GM21717 (cell line): ENCODE measurements at regions not wholly inside any gene's neighbourhood (a gene's known extent, or its start where the extent isn't known, plus 50 kb on each side); places are given as distances from the start of the nearest gene placed in this dataset.
"Not testable (repeated sequence)": the region's sequence is repeated elsewhere in the genome, so short reads cannot be mapped to it uniquely, and the experiment has no call there.

ENCODE experiments used
- ATAC-seq: cut with Tn5 transposase; IDR thresholded peaks from one replicate; pipeline ENCODE4 v1.9.1; 2021; ENCODE audit warnings: mild to moderate bottlenecking, moderate library complexity; ENCODE audit not compliant: unreplicated experiment

GRCh38 chr11:81337756-81338155, 1395.9 kb downstream of the FAM181B start:
- no peak for ATAC-seq

DNA sequence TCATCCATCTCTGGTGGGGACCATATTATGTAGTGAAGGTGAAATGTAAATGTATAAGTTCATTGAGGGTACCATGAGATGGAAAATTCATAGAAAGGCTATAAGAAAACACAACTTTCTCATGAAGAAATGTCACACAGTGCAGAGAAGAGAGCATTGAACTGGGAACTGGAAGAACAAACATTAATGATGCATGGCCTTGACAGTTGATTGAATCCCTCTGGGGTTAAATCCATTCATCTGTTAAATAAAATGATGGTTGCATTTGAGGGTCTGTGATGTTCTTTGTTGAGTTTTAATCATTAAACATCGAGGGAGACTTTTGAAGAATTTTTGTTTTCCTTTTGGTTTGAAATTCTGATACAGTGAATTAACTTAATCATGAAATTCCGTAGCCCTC, 1401.4 kb downstream of the FAM181B start:
- no peak for ATAC-seq

DNA sequence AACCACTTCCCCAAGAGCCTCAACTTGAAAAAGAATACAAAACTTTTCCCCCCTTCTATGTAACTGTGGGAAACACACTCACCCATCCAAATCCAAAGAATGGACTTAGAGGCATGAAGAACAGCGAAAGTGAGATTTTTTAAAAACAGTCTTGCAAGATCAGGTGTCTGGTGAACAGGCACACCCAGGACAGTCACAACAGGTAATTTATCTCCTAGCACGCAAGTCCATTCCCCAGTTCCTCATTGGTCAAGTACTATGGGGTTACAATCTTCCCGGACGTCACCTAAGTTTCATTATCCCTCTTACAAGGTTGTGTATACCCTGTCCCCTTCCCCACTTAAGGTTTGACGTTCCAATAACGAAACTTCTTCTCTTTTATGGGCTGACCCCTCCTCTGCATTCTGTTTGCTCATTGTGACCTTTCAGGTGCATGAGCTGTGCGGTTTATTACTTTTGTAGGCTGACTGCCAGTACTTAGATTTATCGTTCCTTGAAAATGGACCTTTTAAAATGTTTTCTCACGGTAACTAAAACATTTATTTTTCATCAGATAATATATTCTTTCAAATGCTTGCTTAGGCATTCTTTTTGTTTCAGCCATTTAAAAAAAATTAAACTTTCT, 1401.9 kb downstream of the FAM181B start:
- no peak for ATAC-seq

DNA sequence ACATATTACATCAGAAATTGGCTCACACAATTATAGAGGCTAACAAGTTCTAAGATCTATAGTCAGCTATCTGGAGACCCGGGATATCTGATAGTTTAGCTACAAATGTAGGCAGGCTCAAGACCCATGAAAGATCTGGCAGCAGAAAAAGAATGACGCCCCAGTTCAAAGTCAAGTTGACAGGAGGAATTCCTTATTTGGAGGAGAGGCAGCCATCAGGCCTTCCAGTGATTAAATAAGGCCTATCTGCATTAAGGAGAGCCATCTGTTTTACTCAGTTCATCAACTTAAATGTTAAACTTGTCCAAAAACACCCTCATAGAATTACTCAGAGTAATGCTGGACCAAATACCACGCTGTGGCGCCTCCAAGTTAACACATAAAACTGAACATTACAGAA, 1402.6 kb downstream of the FAM181B start:
- ATAC-seq: no peak

GRCh38 chr11:81303038-81303664, 1430.5 kb downstream of the FAM181B start:
- ATAC-seq: no peak

DNA sequence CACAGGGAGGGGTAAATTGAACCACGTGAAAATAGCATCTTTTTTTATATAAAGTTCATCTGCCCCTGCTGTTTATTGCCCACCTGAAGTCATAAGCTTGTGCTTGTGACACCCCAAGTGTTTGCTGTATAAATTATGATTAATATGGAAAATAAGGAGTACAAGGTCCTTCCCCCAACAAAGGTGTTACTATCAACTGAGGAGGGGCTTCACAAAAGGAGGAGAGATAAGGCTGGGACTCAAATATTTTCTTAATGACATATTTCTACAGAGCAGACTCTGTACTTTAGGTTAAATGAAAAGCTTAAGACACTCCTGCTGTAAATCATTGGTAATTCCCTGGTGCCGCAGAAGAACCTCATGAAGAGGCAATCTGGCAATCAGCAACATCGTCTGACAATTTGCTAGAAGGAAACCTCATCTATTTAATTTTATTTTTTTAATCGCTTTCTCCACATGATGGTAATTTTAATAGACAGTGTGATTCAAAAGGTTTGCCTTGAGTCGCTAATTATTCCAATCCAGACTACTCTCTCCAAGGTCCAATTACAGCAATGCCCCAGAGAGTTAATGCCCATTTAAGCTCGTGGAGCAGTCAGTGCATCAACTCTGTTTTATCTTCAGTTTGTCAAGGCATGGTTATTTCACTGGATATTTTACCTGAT, 1432.4 kb downstream of the FAM181B start:
- ATAC-seq: no peak

GRCh38 chr11:81286959-81287358, 1446.7 kb downstream of the FAM181B start:
- ATAC-seq: no peak

GRCh38 chr11:81286550-81286949, 1447.1 kb downstream of the FAM181B start:
- no peak for ATAC-seq

DNA sequence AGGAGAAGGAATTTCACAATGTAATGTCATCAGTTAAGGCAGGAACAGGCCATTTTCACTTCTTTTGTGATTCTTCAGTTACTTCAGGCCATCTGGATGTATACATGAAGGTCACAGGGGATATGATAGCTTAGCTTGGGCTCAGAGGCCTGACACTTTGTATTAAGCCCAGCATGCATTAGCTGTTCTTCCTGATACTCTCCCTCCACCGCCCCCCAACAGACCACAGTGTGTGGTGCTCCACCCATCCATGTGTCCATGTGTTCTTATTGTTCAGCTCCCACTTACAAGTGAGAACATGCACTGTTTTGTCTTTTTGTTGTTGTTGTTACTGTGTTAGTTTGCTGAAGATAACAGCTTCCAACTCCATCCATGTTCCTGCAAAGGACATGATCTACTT, 1453.4 kb downstream of the FAM181B start:
- ATAC-seq: not testable (repeated sequence)

DNA sequence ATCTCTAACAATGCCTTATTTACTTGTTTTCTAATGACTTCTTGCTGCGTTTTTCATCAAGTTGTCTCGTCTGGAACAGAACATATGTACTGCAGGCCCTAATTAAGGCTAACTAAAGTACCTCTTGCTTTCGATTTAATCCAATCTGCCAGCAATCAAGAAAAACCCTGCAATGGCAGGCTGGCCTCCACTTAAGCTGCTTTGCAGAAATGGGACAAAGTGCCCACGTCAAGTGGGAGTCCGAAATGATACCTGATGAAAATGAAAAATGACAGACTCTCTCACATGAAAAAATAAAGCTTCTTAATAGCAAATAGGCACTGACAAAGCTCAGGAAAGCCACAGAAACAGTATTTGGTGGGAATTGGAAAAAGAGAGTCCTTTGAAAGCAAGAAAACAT, 1454.7 kb downstream of the FAM181B start:
- no peak for ATAC-seq

GRCh38 chr11:81270686-81271085, 1463.0 kb downstream of the FAM181B start:
- no peak for ATAC-seq

DNA sequence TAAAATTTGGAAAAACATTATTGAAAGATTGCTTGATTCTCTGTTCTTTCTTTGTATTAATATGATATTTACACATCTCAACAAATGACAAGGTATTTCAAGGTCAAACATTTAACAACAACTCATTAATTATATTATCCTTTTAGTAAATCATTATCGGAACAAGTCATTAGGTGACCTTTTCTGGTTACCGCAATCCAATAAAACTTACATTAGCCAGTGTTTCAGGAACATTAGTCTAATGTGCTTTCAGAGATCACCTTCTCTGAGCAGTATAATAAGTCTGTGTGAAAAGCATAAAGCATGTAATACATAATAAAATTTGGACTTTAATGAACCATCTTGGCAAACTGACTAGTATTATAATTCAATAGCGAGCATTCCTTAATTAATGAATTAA, 1466.4 kb downstream of the FAM181B start:
- ATAC-seq: no peak

GRCh38 chr11:81259471-81259870, 1474.2 kb downstream of the FAM181B start:
- ATAC-seq: no peak

DNA sequence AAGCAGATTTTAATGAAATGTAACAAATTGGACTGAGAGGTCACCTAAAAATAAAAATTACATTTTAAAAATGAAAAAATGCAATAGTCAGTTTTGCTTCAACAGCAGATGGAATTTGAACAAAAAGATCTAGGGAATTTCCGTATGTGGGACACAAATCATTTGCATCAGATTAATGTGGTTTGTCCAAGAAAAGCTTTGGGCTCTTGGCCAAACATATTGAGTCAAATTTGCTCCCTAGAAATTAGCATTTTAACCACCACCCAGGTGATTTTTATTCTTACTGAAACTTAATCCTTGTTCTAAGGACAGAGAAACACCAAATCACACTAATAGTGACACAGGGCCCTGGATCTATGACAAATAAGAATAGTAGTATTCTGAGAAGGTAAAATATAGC, 1477.8 kb downstream of the FAM181B start:
- no peak for ATAC-seq

- no peak for ATAC-seq
Measured at GRCh38 chr11:81253244-81253643, 1480.4 kb downstream of the FAM181B start.

DNA sequence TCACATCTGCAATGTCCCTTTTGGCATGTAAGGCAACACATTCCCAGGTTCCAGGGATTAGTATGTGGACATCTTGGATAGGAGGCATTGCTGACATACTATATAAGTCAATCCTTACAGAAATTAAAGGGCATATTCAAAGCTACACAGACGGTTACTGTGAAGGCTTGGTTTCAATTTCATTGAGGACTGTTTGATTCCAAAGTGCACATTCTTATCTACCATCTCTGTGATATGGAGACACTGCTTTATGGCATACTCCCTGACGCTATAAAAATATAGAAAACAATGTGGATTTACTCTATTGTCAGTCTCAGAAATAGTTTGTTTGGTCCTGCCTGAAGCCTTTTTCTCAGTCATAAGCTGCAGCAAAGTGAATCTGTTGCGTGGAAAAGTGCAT, 1486.7 kb downstream of the FAM181B start:
- no peak for ATAC-seq

GRCh38 chr11:81245791-81246190, 1487.9 kb downstream of the FAM181B start:
- no peak for ATAC-seq

- no peak for ATAC-seq
Measured at GRCh38 chr11:81241672-81242275, 1491.9 kb downstream of the FAM181B start.

DNA sequence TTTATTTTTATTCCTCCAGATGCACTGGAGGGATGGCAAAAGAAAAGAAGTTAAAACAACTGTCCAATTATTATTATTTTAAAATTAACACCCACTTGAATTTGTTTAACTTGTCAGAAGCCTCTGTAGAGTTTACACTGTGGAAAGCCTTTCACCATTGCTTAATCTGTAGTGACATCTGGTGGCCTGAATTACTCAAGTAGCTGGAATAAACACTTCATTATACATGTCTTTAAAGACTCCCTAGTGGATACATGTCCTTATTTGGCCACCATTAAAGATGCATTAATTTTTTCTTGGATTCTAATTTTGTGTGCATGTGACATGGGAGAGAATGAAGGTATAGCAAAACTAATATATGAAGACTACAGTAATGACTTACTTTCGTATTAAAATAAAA, 1496.5 kb downstream of the FAM181B start:
- no peak for ATAC-seq

DNA sequence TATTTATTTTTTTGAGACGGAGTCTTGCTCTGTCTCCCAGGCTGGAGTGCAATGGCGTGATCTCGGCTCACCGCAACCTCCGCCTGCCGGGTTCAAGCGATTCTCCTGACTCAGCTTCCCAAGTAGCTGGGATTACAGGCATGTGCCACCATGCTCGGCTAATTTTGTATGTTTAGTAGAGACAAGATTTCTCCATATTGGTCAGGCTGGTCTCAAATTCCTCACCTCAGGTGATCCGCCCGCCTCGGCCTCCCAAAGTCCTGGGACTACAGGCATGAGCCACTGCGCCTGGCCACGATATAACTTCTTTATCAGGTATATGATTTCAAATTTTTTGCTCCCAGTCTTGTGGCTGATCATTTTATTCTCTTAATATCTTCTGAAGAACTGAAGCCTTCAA, 1506.3 kb downstream of the FAM181B start:
- not testable (repeated sequence) for ATAC-seq

- ATAC-seq: no peak
Measured at GRCh38 chr11:81224396-81224795, 1509.3 kb downstream of the FAM181B start.

GRCh38 chr11:81222491-81222890, 1511.2 kb downstream of the FAM181B start:
- ATAC-seq: no peak
